ENCODE measurements at regions not wholly inside any gene's neighbourhood (a gene's known extent, or its start where the extent isn't known, plus 50 kb on each side); places are given as distances from the start of the nearest gene placed in this dataset.

GRCh38 chr1:57517587-57518374 lies 93.9 kb upstream of the DAB1 start:
- no peak overlapping the region for H3K4me3 ChIP-seq (ENCODE audit: severe bottlenecking)
- H3K36me3 ChIP-seq (ENCODE audit: low read depth): no peaks in the 10 kb centered on the region
- ATAC-seq (ENCODE audit: low read depth): no peak
- H3K27ac ChIP-seq (ENCODE audit: poor library complexity, severe bottlenecking): no peak overlapping the region
- H3K4me1 ChIP-seq (ENCODE audit: insufficient read depth, poor library complexity, severe bottlenecking): no peaks in the 10 kb centered on the region
- no peaks in the 10 kb centered on the region for H3K9me3 ChIP-seq (ENCODE audit: severe bottlenecking)
- H3K27me3 ChIP-seq (ENCODE audit: insufficient read depth, poor library complexity, severe bottlenecking): peaks cover 12% of the 10 kb centered on the region
- no peak for TF ChIP-seq CTCF (IDR thresholded peaks at IDR 0.05; ENCODE audit: poor library complexity, severe bottlenecking)
- DNase-seq (ENCODE audit: low spot score): no peak

GRCh38 chr1:57512386-57512785 lies 88.5 kb upstream of the DAB1 start:
- no peak overlapping the region for H3K4me3 ChIP-seq (ENCODE audit: severe bottlenecking)
- DNase-seq (ENCODE audit: low spot score) (no peak), ATAC-seq (ENCODE audit: low read depth) (no peak)
- peaks cover 16% of the 10 kb centered on the region for H3K27me3 ChIP-seq (ENCODE audit: insufficient read depth, poor library complexity, severe bottlenecking)
- H3K4me1 ChIP-seq (ENCODE audit: insufficient read depth, poor library complexity, severe bottlenecking): no peaks in the 10 kb centered on the region
- H3K36me3 ChIP-seq (ENCODE audit: low read depth): no peaks in the 10 kb centered on the region
- TF ChIP-seq CTCF (IDR thresholded peaks at IDR 0.05; ENCODE audit: poor library complexity, severe bottlenecking): no peak
- no peak overlapping the region for H3K27ac ChIP-seq (ENCODE audit: poor library complexity, severe bottlenecking)
- H3K9me3 ChIP-seq (ENCODE audit: severe bottlenecking): no peaks in the 10 kb centered on the region

- H3K27me3 ChIP-seq (ENCODE audit: insufficient read depth, poor library complexity, severe bottlenecking): peaks cover 2% of the 10 kb centered on the region
- no peaks in the 10 kb centered on the region for H3K9me3 ChIP-seq (ENCODE audit: severe bottlenecking)
- H3K36me3 ChIP-seq (ENCODE audit: low read depth): no peaks in the 10 kb centered on the region
- ATAC-seq (ENCODE audit: low read depth): no peak
- DNase-seq (ENCODE audit: low spot score): no peak
- no peak overlapping the region for H3K27ac ChIP-seq (ENCODE audit: poor library complexity, severe bottlenecking)
- no peaks in the 10 kb centered on the region for H3K4me1 ChIP-seq (ENCODE audit: insufficient read depth, poor library complexity, severe bottlenecking)
- TF ChIP-seq CTCF (IDR thresholded peaks at IDR 0.05; ENCODE audit: poor library complexity, severe bottlenecking): no peak
- no peak overlapping the region for H3K4me3 ChIP-seq (ENCODE audit: severe bottlenecking)
Observed at GRCh38 chr1:57506941-57507340, 83.1 kb upstream of the DAB1 start.

- no peaks in the 10 kb centered on the region for H3K36me3 ChIP-seq (ENCODE audit: low read depth)
- no peak overlapping the region for H3K27ac ChIP-seq (ENCODE audit: poor library complexity, severe bottlenecking)
- no peaks in the 10 kb centered on the region for H3K4me1 ChIP-seq (ENCODE audit: insufficient read depth, poor library complexity, severe bottlenecking)
- no peak overlapping the region for H3K4me3 ChIP-seq (ENCODE audit: severe bottlenecking)
- ATAC-seq (ENCODE audit: low read depth): no peak
- no peak for TF ChIP-seq CTCF (IDR thresholded peaks at IDR 0.05; ENCODE audit: poor library complexity, severe bottlenecking)
- no peak for DNase-seq (ENCODE audit: low spot score)
- H3K9me3 ChIP-seq (ENCODE audit: severe bottlenecking): no peaks in the 10 kb centered on the region
- H3K27me3 ChIP-seq (ENCODE audit: insufficient read depth, poor library complexity, severe bottlenecking): no peaks in the 10 kb centered on the region
Observed at GRCh38 chr1:57503337-57503736, 79.5 kb upstream of the DAB1 start.

- ATAC-seq (ENCODE audit: low read depth) (no peak), DNase-seq (ENCODE audit: low spot score) (no peak)
- no peak for TF ChIP-seq CTCF (IDR thresholded peaks at IDR 0.05; ENCODE audit: poor library complexity, severe bottlenecking)
Observed at GRCh38 chr1:57500136-57500830, 76.4 kb upstream of the DAB1 start.

More at GRCh38 chr1:57500136-57500830, 76.4 kb upstream of the DAB1 start:
- no peaks in the 10 kb centered on the region for H3K36me3 ChIP-seq (ENCODE audit: low read depth)
- H3K27me3 ChIP-seq (ENCODE audit: insufficient read depth, poor library complexity, severe bottlenecking): peaks cover 2% of the 10 kb centered on the region
- H3K9me3 ChIP-seq (ENCODE audit: severe bottlenecking): no peaks in the 10 kb centered on the region
- no peak overlapping the region for H3K4me3 ChIP-seq (ENCODE audit: severe bottlenecking)
- no peak overlapping the region for H3K27ac ChIP-seq (ENCODE audit: poor library complexity, severe bottlenecking)
- H3K4me1 ChIP-seq (ENCODE audit: insufficient read depth, poor library complexity, severe bottlenecking): no peaks in the 10 kb centered on the region
